Astrocyte (in vitro differentiated cells and primary cell): ENCODE measurements at regions not wholly inside any gene's neighbourhood (a gene's known extent, or its start where the extent isn't known, plus 50 kb on each side); places are given as distances from the start of the nearest gene placed in this dataset.

Source experiments
- CTCF ChIP-seq: IDR thresholded peaks from 2 replicates; pipeline ENCODE4 v1.5.1; 2011; ENCODE audit warnings: low read depth, mild to moderate bottlenecking, inconsistent platforms, low read length, moderate library complexity; ENCODE audit not compliant: insufficient read depth
- EZH2 ChIP-seq: IDR thresholded peaks from 2 replicates; pipeline ENCODE4 v1.6.1; 2012; ENCODE audit warnings: mild to moderate bottlenecking, low read length, inconsistent platforms; ENCODE audit not compliant: insufficient read depth

GRCh38 chr18:24999650-25000267, 352.2 kb downstream of the ZNF521 start:
- TF ChIP-seq CTCF (no peak), EZH2 (no peak)
